ENCODE measurements at regions not wholly inside any gene's neighbourhood (a gene's known extent, or its start where the extent isn't known, plus 50 kb on each side); places are given as distances from the start of the nearest gene placed in this dataset.
"Not testable (repeated sequence)": the region's sequence is repeated elsewhere in the genome, so short reads cannot be mapped to it uniquely, and the experiment has no call there.

- H3K4me1 ChIP-seq = no peaks in the 10 kb centered on the region
- no peaks in the 10 kb centered on the region for H3K36me3 ChIP-seq
- H3K9me3 ChIP-seq = no peaks in the 10 kb centered on the region
- H3K27ac ChIP-seq = no peak overlapping the region
- no peak for TF ChIP-seq CTCF (IDR thresholded peaks at IDR 0.05)
- H3K27me3 ChIP-seq = no peaks in the 10 kb centered on the region
- no peak for DNase-seq (ENCODE audit: low spot score)
- no peak overlapping the region for H3K4me3 ChIP-seq
These were observed 189.2 kb downstream of the TOX3 start for GRCh38 chr16:52357711-52358110.

- TF ChIP-seq CTCF (IDR thresholded peaks at IDR 0.05) = no peak
- H3K4me3 ChIP-seq = no peak overlapping the region
- no peak overlapping the region for H3K27ac ChIP-seq
- no peaks in the 10 kb centered on the region for H3K36me3 ChIP-seq
- H3K27me3 ChIP-seq = no peaks in the 10 kb centered on the region
- H3K4me1 ChIP-seq = no peaks in the 10 kb centered on the region
- no peak for DNase-seq (ENCODE audit: low spot score)
- no peaks in the 10 kb centered on the region for H3K9me3 ChIP-seq
These were observed 193.7 kb downstream of the TOX3 start for GRCh38 chr16:52353249-52353648.

- Histone ChIP-seq H3K27me3 (no peaks in the 10 kb centered on the region), H3K4me3 (no peak overlapping the region), H3K9me3 (no peaks in the 10 kb centered on the region), H3K27ac (no peak overlapping the region), H3K4me1 (no peaks in the 10 kb centered on the region), H3K36me3 (no peaks in the 10 kb centered on the region)
- DNase-seq (ENCODE audit: low spot score) = no peak
- no peak for TF ChIP-seq CTCF (IDR thresholded peaks at IDR 0.05)
These were observed 195.5 kb downstream of the TOX3 start for GRCh38 chr16:52351451-52351850.

- TF ChIP-seq CTCF (IDR thresholded peaks at IDR 0.05) = no peak
- no peak for DNase-seq (ENCODE audit: low spot score)
- Histone ChIP-seq H3K9me3 (no peaks in the 10 kb centered on the region), H3K4me1 (no peaks in the 10 kb centered on the region), H3K27me3 (no peaks in the 10 kb centered on the region), H3K36me3 (no peaks in the 10 kb centered on the region), H3K4me3 (no peak overlapping the region), H3K27ac (no peak overlapping the region)
These were observed 196.8 kb downstream of the TOX3 start for GRCh38 chr16:52350031-52350642.

GRCh38 chr16:52346709-52347108 is 200.2 kb downstream of the TOX3 start:
- no peaks in the 10 kb centered on the region for H3K27me3 ChIP-seq
- H3K36me3 ChIP-seq = no peaks in the 10 kb centered on the region
- no peak for DNase-seq (ENCODE audit: low spot score)
- no peak overlapping the region for H3K27ac ChIP-seq
- no peak overlapping the region for H3K4me3 ChIP-seq
- H3K4me1 ChIP-seq = no peaks in the 10 kb centered on the region
- no peak for TF ChIP-seq CTCF (IDR thresholded peaks at IDR 0.05)
- H3K9me3 ChIP-seq = no peaks in the 10 kb centered on the region

- not testable (repeated sequence) for H3K27me3 ChIP-seq; DNase-seq (ENCODE audit: low spot score); H3K36me3 ChIP-seq; H3K9me3 ChIP-seq; H3K27ac ChIP-seq; H3K4me1 ChIP-seq; H3K4me3 ChIP-seq
These were observed 213.3 kb downstream of the TOX3 start for GRCh38 chr16:52333673-52334072.
